ENCODE measurements at regions not wholly inside any gene's neighbourhood (a gene's known extent, or its start where the extent isn't known, plus 50 kb on each side); places are given as distances from the start of the nearest gene placed in this dataset.
"Not testable (repeated sequence)": the region's sequence is repeated elsewhere in the genome, so short reads cannot be mapped to it uniquely, and the experiment has no call there.

GRCh38 chr3:195964318-195965107 lies 56.2 kb upstream of the TNK2 start:
- H3K27ac ChIP-seq (ENCODE audit: low read depth, low read length); H3K9me3 ChIP-seq (ENCODE audit: control insufficient read depth, insufficient read depth, low read length); H3K27me3 ChIP-seq (ENCODE audit: control insufficient read depth, insufficient read depth, low read length); DNase-seq (ENCODE audit: low read depth in 4 of 6, low spot score in 6 of 6); H3K4me3 ChIP-seq (ENCODE audit: low read depth, low read length); H3K4me1 ChIP-seq (ENCODE audit: control insufficient read depth, insufficient read depth, low read length): not testable (repeated sequence)
- 86% methylated on average over 6 of the region's 15 CpGs for WGBS (ENCODE audit: insufficient coverage)
- peaks cover 32% of the 10 kb centered on the region for H3K36me3 ChIP-seq (ENCODE audit: control insufficient read depth, insufficient read depth, low read length)

GRCh38 chr3:195962222-195962621 lies 53.9 kb upstream of the TNK2 start:
- not testable (repeated sequence) for DNase-seq (ENCODE audit: low read depth in 4 of 6, low spot score in 6 of 6); H3K27me3 ChIP-seq (ENCODE audit: control insufficient read depth, insufficient read depth, low read length); H3K27ac ChIP-seq (ENCODE audit: low read depth, low read length); H3K4me1 ChIP-seq (ENCODE audit: control insufficient read depth, insufficient read depth, low read length); H3K9me3 ChIP-seq (ENCODE audit: control insufficient read depth, insufficient read depth, low read length); H3K4me3 ChIP-seq (ENCODE audit: low read depth, low read length)
- WGBS (ENCODE audit: insufficient coverage) = 97% methylated on average over 6 of the region's 11 CpGs
- H3K36me3 ChIP-seq (ENCODE audit: control insufficient read depth, insufficient read depth, low read length) = peaks cover 37% of the 10 kb centered on the region

GRCh38 chr3:195960971-195961775 lies 52.8 kb upstream of the TNK2 start:
- peaks cover 38% of the 10 kb centered on the region for H3K36me3 ChIP-seq (ENCODE audit: control insufficient read depth, insufficient read depth, low read length)
- H3K9me3 ChIP-seq (ENCODE audit: control insufficient read depth, insufficient read depth, low read length); H3K27ac ChIP-seq (ENCODE audit: low read depth, low read length); DNase-seq (ENCODE audit: low read depth in 4 of 6, low spot score in 6 of 6); H3K27me3 ChIP-seq (ENCODE audit: control insufficient read depth, insufficient read depth, low read length); H3K4me1 ChIP-seq (ENCODE audit: control insufficient read depth, insufficient read depth, low read length); H3K4me3 ChIP-seq (ENCODE audit: low read depth, low read length): not testable (repeated sequence)
- WGBS (ENCODE audit: insufficient coverage) = 95% methylated on average over 23 of the region's 26 CpGs

GRCh38 chr3:195960164-195960563 lies 51.8 kb upstream of the TNK2 start:
- no CpG with 5 or more reads among the region's 2 CpGs for WGBS (ENCODE audit: insufficient coverage)
- H3K36me3 ChIP-seq (ENCODE audit: control insufficient read depth, insufficient read depth, low read length) = peaks cover 33% of the 10 kb centered on the region
- H3K4me1 ChIP-seq (ENCODE audit: control insufficient read depth, insufficient read depth, low read length) = not testable (repeated sequence)

GRCh38 chr3:195959367-195960157 lies 51.2 kb upstream of the TNK2 start:
- Histone ChIP-seq H3K4me1 (ENCODE audit: control insufficient read depth, insufficient read depth, low read length) (peaks cover 10% of the 10 kb centered on the region), H3K36me3 (ENCODE audit: control insufficient read depth, insufficient read depth, low read length) (peaks cover 27% of the 10 kb centered on the region)
- H3K9me3 ChIP-seq (ENCODE audit: control insufficient read depth, insufficient read depth, low read length); H3K27me3 ChIP-seq (ENCODE audit: control insufficient read depth, insufficient read depth, low read length); H3K4me3 ChIP-seq (ENCODE audit: low read depth, low read length); H3K27ac ChIP-seq (ENCODE audit: low read depth, low read length); DNase-seq (ENCODE audit: low read depth in 4 of 6, low spot score in 6 of 6): not testable (repeated sequence)
- WGBS (ENCODE audit: insufficient coverage) = no CpG with 5 or more reads among the region's 15 CpGs

More at GRCh38 chr3:195960164-195960563, 51.8 kb upstream of the TNK2 start:
- H3K4me3 ChIP-seq (ENCODE audit: low read depth, low read length); H3K27me3 ChIP-seq (ENCODE audit: control insufficient read depth, insufficient read depth, low read length); H3K27ac ChIP-seq (ENCODE audit: low read depth, low read length); H3K9me3 ChIP-seq (ENCODE audit: control insufficient read depth, insufficient read depth, low read length); DNase-seq (ENCODE audit: low read depth in 4 of 6, low spot score in 6 of 6): not testable (repeated sequence)

GRCh38 chr3:195958736-195959135 lies 50.4 kb upstream of the TNK2 start:
- not testable (repeated sequence) for DNase-seq (ENCODE audit: low read depth in 4 of 6, low spot score in 6 of 6); H3K9me3 ChIP-seq (ENCODE audit: control insufficient read depth, insufficient read depth, low read length); H3K4me3 ChIP-seq (ENCODE audit: low read depth, low read length); H3K27ac ChIP-seq (ENCODE audit: low read depth, low read length); H3K27me3 ChIP-seq (ENCODE audit: control insufficient read depth, insufficient read depth, low read length)
- 90% methylated on average over 10 of the region's 11 CpGs for WGBS (ENCODE audit: insufficient coverage)
- H3K4me1 ChIP-seq (ENCODE audit: control insufficient read depth, insufficient read depth, low read length) = peaks cover 10% of the 10 kb centered on the region
- H3K36me3 ChIP-seq (ENCODE audit: control insufficient read depth, insufficient read depth, low read length) = peaks cover 26% of the 10 kb centered on the region

All from spinal cord (tissue), 9 donors.